ENCODE measurements at regions not wholly inside any gene's neighbourhood (a gene's known extent, or its start where the extent isn't known, plus 50 kb on each side); places are given as distances from the start of the nearest gene placed in this dataset.
A peak's percentile ranks its signal among the peaks of the same experiment; 100 is the strongest.

GRCh38 chr2:75798569-75798968 is 87.9 kb upstream of the GCFC2 start:
- no peak overlapping the region for H3K27ac ChIP-seq
- TF ChIP-seq, protein P1, sequence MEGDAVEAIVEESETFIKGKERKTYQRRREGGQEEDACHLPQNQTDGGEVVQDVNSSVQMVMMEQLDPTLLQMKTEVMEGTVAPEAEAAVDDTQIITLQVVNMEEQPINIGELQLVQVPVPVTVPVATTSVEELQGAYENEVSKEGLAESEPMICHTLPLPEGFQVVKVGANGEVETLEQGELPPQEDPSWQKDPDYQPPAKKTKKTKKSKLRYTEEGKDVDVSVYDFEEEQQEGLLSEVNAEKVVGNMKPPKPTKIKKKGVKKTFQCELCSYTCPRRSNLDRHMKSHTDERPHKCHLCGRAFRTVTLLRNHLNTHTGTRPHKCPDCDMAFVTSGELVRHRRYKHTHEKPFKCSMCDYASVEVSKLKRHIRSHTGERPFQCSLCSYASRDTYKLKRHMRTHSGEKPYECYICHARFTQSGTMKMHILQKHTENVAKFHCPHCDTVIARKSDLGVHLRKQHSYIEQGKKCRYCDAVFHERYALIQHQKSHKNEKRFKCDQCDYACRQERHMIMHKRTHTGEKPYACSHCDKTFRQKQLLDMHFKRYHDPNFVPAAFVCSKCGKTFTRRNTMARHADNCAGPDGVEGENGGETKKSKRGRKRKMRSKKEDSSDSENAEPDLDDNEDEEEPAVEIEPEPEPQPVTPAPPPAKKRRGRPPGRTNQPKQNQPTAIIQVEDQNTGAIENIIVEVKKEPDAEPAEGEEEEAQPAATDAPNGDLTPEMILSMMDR (conservative IDR thresholded peaks at IDR 0.05) = no peak

- no peak overlapping the region for H3K27ac ChIP-seq
- no peak for TF ChIP-seq ZFX (IDR thresholded peaks at IDR 0.05)
Observed at GRCh38 chr2:75792996-75793395, 82.3 kb upstream of the GCFC2 start.

DNA sequence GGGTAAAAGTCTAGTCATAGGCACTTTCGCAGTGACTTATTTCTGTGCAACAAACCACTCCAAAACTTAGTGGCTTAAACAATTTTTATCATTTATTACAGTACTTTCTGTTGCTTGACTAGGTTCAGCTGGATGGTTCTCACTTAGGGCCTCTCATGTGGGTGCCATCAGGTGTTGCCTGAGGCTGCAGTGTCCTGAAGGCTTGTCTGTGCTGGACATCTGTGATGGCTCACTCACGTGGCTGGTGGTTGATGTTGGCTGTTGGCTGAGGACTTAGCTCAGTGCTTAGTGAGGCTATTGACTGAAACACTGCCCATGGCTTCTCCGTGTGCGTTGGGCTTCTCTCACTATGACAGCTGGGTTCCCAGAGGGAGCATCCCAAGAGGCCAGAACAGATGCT is 81.4 kb upstream of the GCFC2 start:
- TF ChIP-seq ZFX (IDR thresholded peaks at IDR 0.05) = no peak
- TF ChIP-seq, protein P1 (conservative IDR thresholded peaks at IDR 0.05) = no peak
- no peak overlapping the region for H3K27ac ChIP-seq

- no peak overlapping the region for H3K27ac ChIP-seq
- no peak for TF ChIP-seq ZFX (IDR thresholded peaks at IDR 0.05)
- TF ChIP-seq, protein P1 (conservative IDR thresholded peaks at IDR 0.05) = no peak
Observed at GRCh38 chr2:75790814-75791467, 80.2 kb upstream of the GCFC2 start.

GRCh38 chr2:75790121-75790813 is 79.6 kb upstream of the GCFC2 start:
- no peak overlapping the region for H3K27ac ChIP-seq
- TF ChIP-seq, protein P1 (conservative IDR thresholded peaks at IDR 0.05) = no peak
- TF ChIP-seq ZFX (IDR thresholded peaks at IDR 0.05) = no peak

GRCh38 chr2:75788902-75789301 is 78.2 kb upstream of the GCFC2 start:
- TF ChIP-seq, protein P1 (conservative IDR thresholded peaks at IDR 0.05) = no peak
- TF ChIP-seq ZFX (IDR thresholded peaks at IDR 0.05) = no peak

GRCh38 chr2:75788154-75788553 is 77.4 kb upstream of the GCFC2 start:
- peak overlapping the region; percentile 9; the same call in 1 of the 2 replicates for H3K27ac ChIP-seq
- TF ChIP-seq, protein P1 (conservative IDR thresholded peaks at IDR 0.05) = no peak
- no peak for TF ChIP-seq ZFX (IDR thresholded peaks at IDR 0.05)

More at GRCh38 chr2:75788902-75789301, 78.2 kb upstream of the GCFC2 start:
- H3K27ac ChIP-seq = no peak overlapping the region

Data from C4-2B (cell line).